Stimulated activated naive CD4-positive, alpha-beta T cell treated with Interleukin-2 at 50 U/mL for 16 hours (primary cell): ENCODE measurements at regions not wholly inside any gene's neighbourhood (a gene's known extent, or its start where the extent isn't known, plus 50 kb on each side); places are given as distances from the start of the nearest gene placed in this dataset.
"Not testable (repeated sequence)": the region's sequence is repeated elsewhere in the genome, so short reads cannot be mapped to it uniquely, and the experiment has no call there.

Experiments used
- DNase-seq: peaks from one replicate; lab custom pipeline; 2025; lab: John Stamatoyannopoulos, UW

DNA sequence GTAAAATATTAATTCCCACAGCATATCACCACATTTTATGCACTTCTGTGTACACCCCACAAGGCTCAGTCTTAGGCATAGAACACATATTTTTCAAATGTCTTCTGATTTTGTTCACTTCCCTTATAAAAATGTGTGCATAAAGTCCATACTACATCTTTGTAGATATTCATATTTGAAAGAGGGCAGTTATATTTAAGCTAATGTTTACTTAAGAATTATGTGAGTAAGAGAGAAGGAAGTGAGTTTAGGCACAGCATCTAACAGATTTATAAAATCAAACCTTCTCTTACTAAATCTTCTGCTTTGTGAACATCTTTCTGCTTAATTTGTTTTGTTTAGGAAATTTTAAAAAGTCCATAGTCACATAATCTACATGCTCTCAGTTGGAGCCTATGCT lies 648.1 kb downstream of the FSCB start:
- DNase-seq = no peak

DNA sequence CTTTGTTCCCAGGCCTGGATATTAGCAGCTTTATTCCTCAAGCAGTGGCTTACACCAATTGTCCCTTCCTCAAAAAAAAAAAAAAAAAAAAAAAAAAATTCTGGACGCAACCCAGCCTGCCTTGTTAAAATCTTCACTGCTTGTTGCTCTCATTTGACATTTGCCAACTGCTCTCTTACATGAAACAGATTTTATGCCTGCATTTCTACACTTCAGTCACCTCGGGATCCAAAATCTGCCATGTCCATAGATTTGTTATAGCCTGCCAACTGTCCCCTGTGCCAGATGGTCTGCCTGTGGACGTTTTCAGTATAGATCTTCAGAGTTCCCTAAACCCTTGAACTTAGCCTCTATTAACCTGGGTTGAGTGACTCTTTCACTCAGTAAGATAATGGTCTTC lies 651.5 kb downstream of the FSCB start:
- DNase-seq = no peak

GRCh38 chr14:43853541-43853940 lies 653.5 kb downstream of the FSCB start:
- no peak for DNase-seq

DNA sequence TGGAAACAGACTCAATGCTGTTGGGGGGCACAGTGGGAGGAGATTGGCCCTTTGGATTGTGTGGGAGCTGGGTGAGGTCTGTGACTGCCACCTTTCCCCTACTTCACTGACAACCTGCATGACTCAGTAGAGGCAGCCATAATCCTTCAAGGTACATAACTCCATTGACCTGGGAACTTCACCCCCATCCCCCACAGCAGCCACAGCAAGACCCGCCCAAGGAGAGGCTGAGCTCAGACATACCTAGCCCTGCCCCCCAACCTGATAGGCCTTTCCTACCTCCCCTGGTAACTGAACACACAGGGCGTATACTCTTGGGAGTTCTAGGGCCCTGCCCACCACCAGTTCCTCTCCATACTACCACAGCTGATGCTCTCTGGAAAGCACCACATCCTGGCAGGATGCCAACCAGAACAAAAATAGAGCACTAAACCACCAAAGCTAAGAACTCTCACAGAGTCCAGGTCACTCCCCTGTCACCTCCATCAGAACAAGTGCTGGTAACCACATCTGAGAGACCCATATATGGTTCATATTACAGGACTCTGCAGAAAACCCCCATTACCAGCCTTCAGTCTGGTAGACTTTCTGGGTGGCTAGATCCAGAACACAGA lies 703.9 kb downstream of the FSCB start:
- no peak for DNase-seq

DNA sequence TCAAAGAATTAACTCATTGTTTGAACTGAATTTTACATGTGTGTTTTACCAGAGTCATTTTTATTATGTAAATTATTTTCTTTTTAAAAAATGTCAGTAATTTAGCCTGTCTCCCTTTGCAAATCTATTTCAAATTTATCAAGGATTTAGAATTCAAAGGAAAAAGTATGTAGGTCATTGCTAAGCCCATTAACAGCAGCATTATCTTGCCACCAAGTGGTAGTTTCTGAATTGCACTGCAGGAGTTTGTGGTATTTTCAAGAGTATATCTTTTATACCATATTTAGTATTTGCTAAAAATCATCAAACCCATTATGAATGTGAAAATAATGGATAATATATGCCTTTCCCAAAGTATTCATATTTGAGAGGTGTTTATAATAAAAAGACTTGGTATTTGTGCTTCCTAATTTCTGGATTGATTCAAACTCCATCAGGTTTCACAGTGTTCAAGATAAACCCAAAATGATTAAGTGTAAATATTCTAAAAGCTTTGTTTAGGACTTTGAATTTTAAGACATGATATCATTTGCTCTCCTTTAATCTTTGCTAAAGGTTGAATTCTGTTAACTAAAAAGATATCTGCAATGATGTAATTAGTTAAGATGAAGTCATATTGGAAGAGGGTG lies 711.4 kb downstream of the FSCB start:
- DNase-seq = no peak

DNA sequence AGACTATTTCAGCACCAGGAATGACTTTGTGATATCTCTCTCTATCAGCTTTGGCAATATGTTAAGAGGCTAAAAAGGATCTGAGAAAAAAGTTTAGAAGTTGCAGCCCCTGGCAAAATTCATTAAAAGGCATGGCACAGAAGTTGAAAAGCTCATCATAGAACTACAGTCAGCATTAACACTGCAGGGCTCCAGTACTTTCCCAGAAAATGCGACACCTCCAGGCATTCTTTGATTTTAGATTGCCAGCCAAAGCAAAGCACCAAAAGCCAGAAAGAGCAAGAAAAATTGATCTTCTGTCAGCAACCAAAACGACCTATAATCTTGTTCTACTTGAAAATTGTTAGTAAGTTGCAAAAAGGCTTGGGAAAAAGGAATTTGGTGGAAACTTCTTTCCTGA lies 713.5 kb downstream of the FSCB start:
- DNase-seq = no peak

DNA sequence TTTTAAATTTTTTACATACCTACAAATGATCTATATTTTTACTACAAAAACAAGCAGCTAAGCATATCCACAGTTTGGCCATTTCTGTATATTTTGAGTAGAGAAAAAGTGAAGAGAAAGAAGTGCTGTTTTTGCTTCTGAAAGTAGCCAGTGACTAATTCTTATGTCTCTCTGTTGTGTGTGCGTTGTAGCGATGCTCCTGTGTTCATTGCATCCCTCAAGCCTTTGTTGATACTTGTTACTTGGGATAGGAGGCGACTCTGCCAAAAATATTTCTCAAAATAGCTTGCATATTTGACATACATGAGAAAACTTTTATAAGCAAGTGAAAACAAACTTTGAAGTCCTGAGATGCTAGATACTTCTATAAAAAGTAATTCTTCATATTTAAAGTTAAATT lies 714.1 kb downstream of the FSCB start:
- DNase-seq = no peak

GRCh38 chr14:43790681-43791080 lies 716.4 kb downstream of the FSCB start:
- DNase-seq = no peak

GRCh38 chr14:43789458-43789857 lies 717.6 kb downstream of the FSCB start:
- DNase-seq = no peak

DNA sequence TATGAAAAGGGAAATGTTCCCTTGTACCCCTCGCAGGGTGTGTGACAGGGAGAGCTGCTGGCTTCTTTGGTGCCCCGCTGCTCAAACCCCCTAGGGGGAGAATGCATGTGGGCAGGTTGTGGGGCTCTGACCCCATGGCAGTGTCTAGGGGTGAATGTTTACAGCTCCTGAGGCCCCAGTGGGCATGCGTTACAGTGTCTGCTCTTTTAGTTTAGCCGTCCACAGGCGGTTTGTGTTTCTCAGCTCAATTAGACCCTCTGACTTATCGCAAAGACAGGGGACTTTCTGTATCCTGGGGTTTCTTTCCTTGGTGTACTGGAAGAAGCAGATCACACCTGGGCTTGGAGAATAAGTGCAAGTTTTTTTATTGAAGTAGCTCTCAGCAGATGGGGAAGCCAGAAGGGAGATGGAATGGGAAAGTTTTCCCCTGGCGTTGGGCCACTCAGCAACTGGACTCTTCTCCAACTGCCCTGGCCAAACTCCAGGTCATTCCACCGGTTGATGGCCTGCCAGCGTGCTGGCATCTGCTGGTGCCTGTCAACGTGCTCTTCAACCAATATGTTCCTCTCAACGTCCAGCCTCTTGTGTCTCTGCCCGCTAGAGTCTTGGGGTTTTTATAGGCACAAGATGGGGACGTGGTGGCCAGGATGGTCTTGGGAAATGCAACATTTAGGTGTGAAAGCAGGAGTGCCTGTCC lies 720.9 kb downstream of the FSCB start:
- DNase-seq = no peak

GRCh38 chr14:43784432-43784831 lies 722.7 kb downstream of the FSCB start:
- not testable (repeated sequence) for DNase-seq

- no peak for DNase-seq
Observed at GRCh38 chr14:43778937-43779639, 728.0 kb downstream of the FSCB start.

- no peak for DNase-seq
Observed at GRCh38 chr14:43778570-43778936, 728.5 kb downstream of the FSCB start.

GRCh38 chr14:43765474-43765873 lies 741.6 kb downstream of the FSCB start:
- DNase-seq = no peak

DNA sequence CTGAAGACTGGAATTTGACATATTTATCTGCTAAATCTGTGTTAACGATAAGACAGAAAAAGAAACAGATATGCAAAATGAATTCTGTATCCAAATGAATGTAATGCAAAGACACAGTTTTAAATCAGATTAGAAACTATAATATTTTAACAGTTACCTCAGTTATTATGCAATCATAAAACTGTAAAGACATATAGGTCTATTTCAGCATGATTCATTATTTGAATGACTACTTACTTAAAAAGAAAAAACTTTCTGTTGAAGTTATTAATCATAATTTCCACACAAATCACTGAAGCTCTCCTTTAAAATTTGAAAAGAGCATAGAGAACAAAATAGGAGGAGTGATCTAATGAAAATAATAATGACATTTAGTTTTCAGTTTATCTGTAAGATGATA lies 742.6 kb downstream of the FSCB start:
- DNase-seq = no peak

DNA sequence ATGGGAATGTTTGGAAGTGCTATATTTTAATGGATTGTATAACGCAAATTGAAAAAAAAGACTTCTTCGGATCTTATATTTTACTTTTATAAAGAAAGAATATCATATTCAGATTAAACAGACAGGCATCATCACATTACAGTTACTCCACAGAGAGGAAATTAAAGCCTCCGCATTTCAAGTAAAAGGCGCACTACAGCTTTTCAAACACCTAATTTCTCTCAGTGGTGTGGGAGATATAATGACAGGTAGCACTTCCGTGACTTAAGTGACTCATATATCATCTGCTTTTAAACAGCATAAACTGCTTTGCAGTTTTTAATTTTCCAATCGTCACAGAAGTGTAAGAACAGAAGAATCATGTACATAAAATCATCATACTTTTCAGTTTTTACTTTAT lies 751.4 kb downstream of the FSCB start:
- no peak for DNase-seq

DNA sequence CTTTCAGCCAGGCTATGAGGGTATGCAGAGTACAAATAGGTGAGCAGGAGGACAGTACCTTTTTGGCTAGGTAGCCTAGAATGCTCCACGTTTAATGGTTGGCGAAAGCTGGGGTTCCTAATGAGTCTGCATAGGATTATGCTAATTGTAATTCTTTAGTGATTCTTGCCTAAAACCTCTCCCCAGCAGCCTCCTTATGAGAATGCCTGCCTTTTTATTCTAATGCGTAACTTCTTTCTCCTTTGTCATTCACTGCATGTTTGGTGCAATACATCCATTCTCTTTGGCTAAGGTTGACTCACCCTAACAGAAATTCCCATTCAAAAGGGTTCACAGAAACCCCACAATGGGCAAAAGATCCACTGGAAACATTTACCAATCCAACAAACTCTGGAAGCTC lies 752.2 kb downstream of the FSCB start:
- no peak for DNase-seq

DNA sequence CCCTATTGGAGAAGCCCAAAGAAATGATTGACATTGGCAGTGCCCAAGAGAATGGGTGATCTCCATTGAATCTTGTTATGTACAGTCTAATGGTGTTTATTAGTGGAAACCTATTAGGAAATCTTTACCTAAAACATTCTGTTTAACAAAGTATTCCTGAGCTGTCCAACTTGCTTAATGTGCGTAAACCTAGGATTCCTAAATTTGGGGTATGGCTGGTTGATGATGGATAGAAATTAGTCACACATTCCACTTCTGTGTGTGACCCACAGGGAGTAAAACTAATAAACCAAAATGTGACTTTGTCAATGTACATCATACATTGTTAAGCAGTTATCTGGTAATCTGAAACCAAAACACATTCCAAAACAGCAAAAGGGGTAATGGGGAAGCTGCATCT lies 761.3 kb downstream of the FSCB start:
- no peak for DNase-seq

GRCh38 chr14:43735932-43736331 lies 771.2 kb downstream of the FSCB start:
- DNase-seq = no peak

GRCh38 chr14:43729143-43729542 lies 777.9 kb downstream of the FSCB start:
- DNase-seq = no peak

DNA sequence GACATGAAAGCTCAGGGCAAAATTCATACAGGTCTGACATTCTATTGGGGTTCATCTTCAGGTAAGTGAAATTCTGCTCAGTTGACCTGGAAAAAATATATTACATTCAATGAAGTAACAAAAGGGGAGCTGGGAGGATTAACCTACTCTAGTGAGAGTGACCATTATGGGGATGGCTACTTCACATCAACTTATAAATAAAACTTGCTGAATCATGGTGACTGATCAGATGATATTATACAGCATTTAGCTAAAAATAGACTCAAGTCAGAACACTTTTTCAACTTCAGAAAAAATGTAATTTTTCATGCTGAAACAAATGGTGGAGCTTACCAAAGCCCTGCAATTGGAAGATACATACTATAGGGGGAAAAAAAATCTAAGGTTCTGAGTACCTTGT lies 800.2 kb downstream of the FSCB start:
- no peak for DNase-seq

DNA sequence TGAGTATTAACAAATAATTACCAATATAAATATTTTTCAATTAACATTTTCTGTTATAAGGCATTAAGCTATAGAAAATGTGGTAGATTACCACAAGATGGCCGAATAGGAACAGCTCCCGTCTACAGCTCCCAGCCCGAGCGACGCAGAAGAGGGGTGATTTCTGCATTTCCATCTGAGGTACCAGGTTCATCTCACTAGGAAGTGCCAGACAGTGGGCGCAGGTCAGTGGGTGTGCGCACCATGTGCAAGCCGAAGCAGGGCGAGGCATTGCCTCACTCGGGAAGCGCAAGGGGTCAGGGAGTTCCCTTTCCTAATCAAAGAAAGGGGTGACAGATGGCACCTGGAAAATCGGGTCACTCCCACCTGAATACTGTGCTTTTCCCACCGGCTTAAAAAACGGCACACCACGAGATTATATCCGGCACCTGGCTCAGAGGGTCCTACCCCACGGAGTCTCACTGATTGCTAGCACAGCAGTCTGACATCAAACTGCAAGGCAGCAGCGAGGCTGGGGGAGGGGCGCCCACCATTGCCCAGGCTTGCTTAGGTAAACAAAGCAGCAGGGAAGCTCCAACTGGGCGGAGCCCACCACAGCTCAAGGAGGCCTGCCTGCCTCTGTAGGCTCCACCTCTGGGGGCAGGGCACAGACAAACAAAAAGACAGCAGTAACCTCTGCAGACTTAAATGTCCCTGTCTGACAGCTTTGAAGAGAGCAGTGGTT lies 808.4 kb downstream of the FSCB start:
- DNase-seq = not testable (repeated sequence)
